Neural cell (in vitro differentiated cells): ENCODE measurements at regions not wholly inside any gene's neighbourhood (a gene's known extent, or its start where the extent isn't known, plus 50 kb on each side); places are given as distances from the start of the nearest gene placed in this dataset.

Experiments used
- EP300 ChIP-seq: fragments of 450-650 bp; conservative IDR thresholded peaks from 2 replicates; pipeline ENCODE4 v1.6.1; 2014; ENCODE audit warnings: antibody characterized with exemption, mild to moderate bottlenecking, moderate library complexity; ENCODE audit not compliant: poor library complexity, severe bottlenecking
- EZH2 ChIP-seq: fragments of 200-600, 300-800 bp; shearing (Covaris generic), sonication (generic); IDR thresholded peaks from 2 replicates; pipeline ENCODE4 v1.6.1; 2014; ENCODE audit warnings: antibody characterized with exemption, low read length, borderline replicate concordance, mild to moderate bottlenecking; ENCODE audit not compliant: insufficient read depth, poor library complexity, severe bottlenecking
- TAF1 ChIP-seq: IDR thresholded peaks from 2 replicates; pipeline ENCODE4 v1.6.1; 2012; ENCODE audit warnings: low read depth
- TF ChIP-seq, protein P1 (sequence below): fragments of 450-650 bp; IDR thresholded peaks from 2 replicates; pipeline ENCODE4 v1.5.1; 2014; ENCODE audit warnings: antibody characterized with exemption, mild to moderate bottlenecking, moderate library complexity; ENCODE audit not compliant: poor library complexity, severe bottlenecking
- TF ChIP-seq, protein P2 (sequence below): IDR thresholded peaks from 2 replicates; pipeline ENCODE4 v1.6.1; 2012; ENCODE audit warnings: borderline replicate concordance

DNA sequence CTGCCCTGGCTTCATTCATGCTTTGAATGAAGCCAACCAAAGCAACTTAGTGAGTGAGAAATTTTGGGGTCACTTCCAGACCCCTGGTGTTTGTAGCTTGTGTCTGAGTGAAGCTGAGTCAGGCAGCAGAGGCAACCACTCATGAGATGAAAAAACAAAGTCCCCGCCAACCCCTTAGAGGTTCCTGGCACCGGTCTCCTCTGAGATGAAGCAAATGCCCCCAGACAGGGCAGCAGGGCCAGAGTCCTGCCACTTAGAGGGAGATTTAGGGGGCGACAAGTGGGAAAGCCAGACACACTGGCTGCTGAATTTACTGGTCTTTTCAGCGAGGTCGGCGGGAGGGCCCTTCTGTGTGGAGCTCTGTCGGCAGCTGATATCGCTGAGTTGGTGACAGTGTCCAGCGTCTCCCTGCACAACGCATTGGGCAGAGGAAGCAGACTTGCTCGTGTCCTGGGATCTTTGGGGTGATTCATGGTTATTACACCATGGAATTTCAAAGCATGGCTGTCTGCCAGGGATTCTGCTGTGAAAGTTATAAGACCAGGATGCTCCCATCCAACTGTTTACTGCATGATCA lies 482.6 kb downstream of the MIAT start:
- TF ChIP-seq EP300 (no peak), EZH2 (no peak), TAF1 (no peak)
- TF ChIP-seq, protein P1, sequence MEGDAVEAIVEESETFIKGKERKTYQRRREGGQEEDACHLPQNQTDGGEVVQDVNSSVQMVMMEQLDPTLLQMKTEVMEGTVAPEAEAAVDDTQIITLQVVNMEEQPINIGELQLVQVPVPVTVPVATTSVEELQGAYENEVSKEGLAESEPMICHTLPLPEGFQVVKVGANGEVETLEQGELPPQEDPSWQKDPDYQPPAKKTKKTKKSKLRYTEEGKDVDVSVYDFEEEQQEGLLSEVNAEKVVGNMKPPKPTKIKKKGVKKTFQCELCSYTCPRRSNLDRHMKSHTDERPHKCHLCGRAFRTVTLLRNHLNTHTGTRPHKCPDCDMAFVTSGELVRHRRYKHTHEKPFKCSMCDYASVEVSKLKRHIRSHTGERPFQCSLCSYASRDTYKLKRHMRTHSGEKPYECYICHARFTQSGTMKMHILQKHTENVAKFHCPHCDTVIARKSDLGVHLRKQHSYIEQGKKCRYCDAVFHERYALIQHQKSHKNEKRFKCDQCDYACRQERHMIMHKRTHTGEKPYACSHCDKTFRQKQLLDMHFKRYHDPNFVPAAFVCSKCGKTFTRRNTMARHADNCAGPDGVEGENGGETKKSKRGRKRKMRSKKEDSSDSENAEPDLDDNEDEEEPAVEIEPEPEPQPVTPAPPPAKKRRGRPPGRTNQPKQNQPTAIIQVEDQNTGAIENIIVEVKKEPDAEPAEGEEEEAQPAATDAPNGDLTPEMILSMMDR, result no peak
- TF ChIP-seq, protein P2, sequence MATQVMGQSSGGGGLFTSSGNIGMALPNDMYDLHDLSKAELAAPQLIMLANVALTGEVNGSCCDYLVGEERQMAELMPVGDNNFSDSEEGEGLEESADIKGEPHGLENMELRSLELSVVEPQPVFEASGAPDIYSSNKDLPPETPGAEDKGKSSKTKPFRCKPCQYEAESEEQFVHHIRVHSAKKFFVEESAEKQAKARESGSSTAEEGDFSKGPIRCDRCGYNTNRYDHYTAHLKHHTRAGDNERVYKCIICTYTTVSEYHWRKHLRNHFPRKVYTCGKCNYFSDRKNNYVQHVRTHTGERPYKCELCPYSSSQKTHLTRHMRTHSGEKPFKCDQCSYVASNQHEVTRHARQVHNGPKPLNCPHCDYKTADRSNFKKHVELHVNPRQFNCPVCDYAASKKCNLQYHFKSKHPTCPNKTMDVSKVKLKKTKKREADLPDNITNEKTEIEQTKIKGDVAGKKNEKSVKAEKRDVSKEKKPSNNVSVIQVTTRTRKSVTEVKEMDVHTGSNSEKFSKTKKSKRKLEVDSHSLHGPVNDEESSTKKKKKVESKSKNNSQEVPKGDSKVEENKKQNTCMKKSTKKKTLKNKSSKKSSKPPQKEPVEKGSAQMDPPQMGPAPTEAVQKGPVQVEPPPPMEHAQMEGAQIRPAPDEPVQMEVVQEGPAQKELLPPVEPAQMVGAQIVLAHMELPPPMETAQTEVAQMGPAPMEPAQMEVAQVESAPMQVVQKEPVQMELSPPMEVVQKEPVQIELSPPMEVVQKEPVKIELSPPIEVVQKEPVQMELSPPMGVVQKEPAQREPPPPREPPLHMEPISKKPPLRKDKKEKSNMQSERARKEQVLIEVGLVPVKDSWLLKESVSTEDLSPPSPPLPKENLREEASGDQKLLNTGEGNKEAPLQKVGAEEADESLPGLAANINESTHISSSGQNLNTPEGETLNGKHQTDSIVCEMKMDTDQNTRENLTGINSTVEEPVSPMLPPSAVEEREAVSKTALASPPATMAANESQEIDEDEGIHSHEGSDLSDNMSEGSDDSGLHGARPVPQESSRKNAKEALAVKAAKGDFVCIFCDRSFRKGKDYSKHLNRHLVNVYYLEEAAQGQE, result no peak
